ENCODE measurements at regions not wholly inside any gene's neighbourhood (a gene's known extent, or its start where the extent isn't known, plus 50 kb on each side); places are given as distances from the start of the nearest gene placed in this dataset.

- TF ChIP-seq ZNF550 (CRISPR knock-in tag; IDR thresholded peaks at IDR 0.05; ENCODE audit: borderline replicate concordance): no peak
- TF ChIP-seq NFE2 (CRISPR knock-in tag; IDR thresholded peaks at IDR 0.05): no peak
- TF ChIP-seq ZNF639 (CRISPR knock-in tag; conservative IDR thresholded peaks at IDR 0.05): no peak
- TF ChIP-seq TSC22D2 (CRISPR knock-in tag; IDR thresholded peaks at IDR 0.05; ENCODE audit: borderline replicate concordance): no peak
- TF ChIP-seq ZNF430 (CRISPR knock-in tag; IDR thresholded peaks at IDR 0.05): no peak; the same call in 1 of the 2 replicates
- peak; percentile 31 for TF ChIP-seq MXD1 (CRISPR knock-in tag; IDR thresholded peaks at IDR 0.05)
- peak; percentile 76; the same call in 1 of the 2 replicates for TF ChIP-seq ZNF274 (CRISPR knock-in tag; IDR thresholded peaks at IDR 0.05)
- TF ChIP-seq PHF5A (CRISPR knock-in tag; IDR thresholded peaks at IDR 0.05; ENCODE audit: low read depth, unreplicated experiment): no peak
Observed at GRCh38 chr16:85523602-85524364, 89.3 kb upstream of the GSE1 start.
